ENCODE measurements at regions not wholly inside any gene's neighbourhood (a gene's known extent, or its start where the extent isn't known, plus 50 kb on each side); places are given as distances from the start of the nearest gene placed in this dataset.

DNA sequence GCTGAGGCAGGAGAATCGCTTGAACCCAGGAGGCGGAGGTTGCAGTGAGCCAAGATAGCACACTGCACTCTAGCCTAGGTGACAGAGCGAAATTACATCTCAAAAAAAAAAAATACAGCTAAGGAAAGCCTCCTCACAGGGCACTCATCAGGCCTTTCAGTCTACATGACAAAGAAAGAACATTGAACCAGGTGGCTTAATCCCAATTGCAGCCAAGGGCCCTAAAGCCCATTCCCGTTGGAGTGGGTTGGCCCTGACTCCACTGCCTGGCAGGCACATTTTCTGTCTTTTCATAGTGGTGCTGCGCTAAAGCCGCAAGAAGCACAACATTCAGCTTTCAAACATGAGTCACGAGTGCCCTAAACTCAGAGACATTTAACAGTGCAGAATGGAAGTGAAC is 372.5 kb downstream of the RNF144A start:
- DNase-seq = no peak
- Histone ChIP-seq H3K36me3 (ENCODE audit: control insufficient read depth, insufficient read depth, low read length) (no peaks in the 10 kb centered on the region), H3K9me3 (no peaks in the 10 kb centered on the region; the same call in 1 of the 2 replicates), H3K4me1 (no peaks in the 10 kb centered on the region), H3K27me3 (replicated peaks; ENCODE audit: control insufficient read depth, insufficient read depth, low read length) (no peaks in the 10 kb centered on the region; the same call in 1 of the 2 replicates), H3K4me3 (ENCODE audit: low read depth, low read length) (no peak overlapping the region)
- Mint-ChIP-seq H3K27me3 (ENCODE audit: insufficient read depth, unreplicated experiment) (peaks cover 3% of the 10 kb centered on the region), H3K9me3 (ENCODE audit: unreplicated experiment) (no peaks in the 10 kb centered on the region), H3K4me1 (ENCODE audit: low read depth, unreplicated experiment) (no peaks in the 10 kb centered on the region), H3K27ac (ENCODE audit: unreplicated experiment) (no peak overlapping the region), H3K36me3 (ENCODE audit: insufficient read depth, unreplicated experiment) (no peaks in the 10 kb centered on the region), H3K4me3 (ENCODE audit: unreplicated experiment) (no peak overlapping the region)
- no TSS peak for BruUV-seq (replicated peaks)
- ChIA-PET POLR2A (no interaction called here), CTCF (no interaction called here)
- intact Hi-C loops (cut with micrococcal nuclease; ENCODE audit: unreplicated experiment) = no loop called here
- no peak for TF ChIP-seq CTCF (IDR thresholded peaks at IDR 0.05; ENCODE audit: insufficient read depth in 1 of 2, low read depth in 1 of 2, low read length in 1 of 2, severe bottlenecking in 1 of 2, unreplicated experiment in 1 of 2)

- H3K4me3 ChIP-seq (ENCODE audit: low read depth, low read length) = no peak overlapping the region
- Mint-ChIP-seq H3K4me3 (ENCODE audit: unreplicated experiment) (no peak overlapping the region), H3K27ac (ENCODE audit: unreplicated experiment) (no peak overlapping the region), H3K9me3 (ENCODE audit: unreplicated experiment) (no peaks in the 10 kb centered on the region), H3K27me3 (ENCODE audit: insufficient read depth, unreplicated experiment) (peaks cover 3% of the 10 kb centered on the region), H3K36me3 (ENCODE audit: insufficient read depth, unreplicated experiment) (no peaks in the 10 kb centered on the region), H3K4me1 (ENCODE audit: low read depth, unreplicated experiment) (no peaks in the 10 kb centered on the region)
- no peak for DNase-seq
- intact Hi-C loops (cut with micrococcal nuclease; ENCODE audit: unreplicated experiment) = no loop called here
- no peaks in the 10 kb centered on the region for H3K27me3 ChIP-seq (replicated peaks; ENCODE audit: control insufficient read depth, insufficient read depth, low read length)
- ChIA-PET POLR2A (no interaction called here), CTCF (no interaction called here)
- H3K9me3 ChIP-seq = no peaks in the 10 kb centered on the region; the same call in 1 of the 2 replicates
- no peaks in the 10 kb centered on the region for H3K4me1 ChIP-seq
- no peaks in the 10 kb centered on the region for H3K36me3 ChIP-seq (ENCODE audit: control insufficient read depth, insufficient read depth, low read length)
- TF ChIP-seq CTCF (IDR thresholded peaks at IDR 0.05; ENCODE audit: insufficient read depth in 1 of 2, low read depth in 1 of 2, low read length in 1 of 2, severe bottlenecking in 1 of 2, unreplicated experiment in 1 of 2) = no peak
- BruUV-seq (replicated peaks) = no TSS peak
Observed at GRCh38 chr2:7292154-7292691, 375.0 kb downstream of the RNF144A start.

DNA sequence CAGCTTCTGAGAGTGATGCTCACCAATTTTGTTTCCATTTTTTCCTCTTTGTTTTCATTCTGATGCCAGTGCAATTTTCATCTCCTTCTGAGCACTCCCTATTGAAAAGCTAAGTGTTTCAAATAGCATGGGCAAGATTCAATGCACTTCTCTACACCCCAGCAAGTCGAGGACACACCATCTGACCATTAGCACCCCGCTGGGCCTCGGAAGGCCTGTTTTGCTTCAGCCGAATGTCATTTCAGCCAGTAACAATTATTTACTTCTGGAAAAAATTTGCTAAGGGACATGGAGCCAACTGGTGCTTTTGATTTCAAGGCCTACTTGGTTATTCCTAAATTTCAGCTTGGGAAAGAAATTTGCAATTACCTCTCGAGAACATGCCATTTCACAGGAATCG is 392.4 kb downstream of the RNF144A start:
- Mint-ChIP-seq H3K4me3 (ENCODE audit: unreplicated experiment) (no peak overlapping the region), H3K27me3 (ENCODE audit: insufficient read depth, unreplicated experiment) (peaks cover 19% of the 10 kb centered on the region), H3K36me3 (ENCODE audit: insufficient read depth, unreplicated experiment) (no peaks in the 10 kb centered on the region), H3K4me1 (ENCODE audit: low read depth, unreplicated experiment) (no peaks in the 10 kb centered on the region), H3K27ac (ENCODE audit: unreplicated experiment) (no peak overlapping the region), H3K9me3 (ENCODE audit: unreplicated experiment) (no peaks in the 10 kb centered on the region)
- BruUV-seq (replicated peaks) = no TSS peak
- no peak for DNase-seq
- ChIA-PET POLR2A (no interaction called here), CTCF (no interaction called here)
- H3K36me3 ChIP-seq (ENCODE audit: control insufficient read depth, insufficient read depth, low read length) = no peaks in the 10 kb centered on the region
- H3K9me3 ChIP-seq = no peaks in the 10 kb centered on the region
- no peaks in the 10 kb centered on the region for H3K4me1 ChIP-seq
- intact Hi-C loops (cut with micrococcal nuclease; ENCODE audit: unreplicated experiment) = no loop called here
- no peak overlapping the region for H3K4me3 ChIP-seq (ENCODE audit: low read depth, low read length)
- no peak for TF ChIP-seq CTCF (IDR thresholded peaks at IDR 0.05; ENCODE audit: insufficient read depth in 1 of 2, low read depth in 1 of 2, low read length in 1 of 2, severe bottlenecking in 1 of 2, unreplicated experiment in 1 of 2)
- no peaks in the 10 kb centered on the region for H3K27me3 ChIP-seq (replicated peaks; ENCODE audit: control insufficient read depth, insufficient read depth, low read length)

Data from Caco-2 (cell line).